Psoas muscle (tissue), 7 donors: ENCODE measurements at regions not wholly inside any gene's neighbourhood (a gene's known extent, or its start where the extent isn't known, plus 50 kb on each side); places are given as distances from the start of the nearest gene placed in this dataset.

Experiments used
- ATAC-seq, 4 donors: fragments of 200-7000 bp; cut with Tn5 transposase; one replicate each; pipeline ENCODE4 v1.9.1; 2020; ENCODE audit warnings: moderate library complexity in 3 of 4, mild to moderate bottlenecking in 2 of 4
- DNase-seq, 2 donors: peaks; one replicate each; pipeline ENCODE4 v3.0.0-alpha.2; 2020
- H3K27ac ChIP-seq: fragments of 200-600 bp; one replicate; pipeline ENCODE4 v1.8.0; 2022
- H3K27me3 ChIP-seq, 3 donors: fragments of 200-600 bp in 1 of 3; one replicate each; pipeline versions ENCODE4 v1.6.1 to v1.8.0; 2013 to 2022; ENCODE audit warnings: low read length in 2 of 3, mild to moderate bottlenecking in 2 of 3, moderate library complexity in 1 of 3; ENCODE audit not compliant: insufficient read depth in 3 of 3
- H3K36me3 ChIP-seq, 2 donors: fragments of 200-600 bp in 1 of 2; one replicate each; pipeline versions ENCODE4 v1.6.1 to v1.8.0; 2013 to 2022; ENCODE audit warnings: low read depth in 1 of 2, mild to moderate bottlenecking in 1 of 2, moderate library complexity in 1 of 2; ENCODE audit not compliant: insufficient read depth in 1 of 2
- H3K4me1 ChIP-seq: fragments of 200-600 bp; one replicate; pipeline ENCODE4 v1.8.0; 2022
- H3K4me3 ChIP-seq: fragments of 200-600 bp; one replicate; pipeline ENCODE4 v1.8.0; 2022; ENCODE audit warnings: mild to moderate bottlenecking
- H3K9me3 ChIP-seq: fragments of 200-600 bp; one replicate; pipeline ENCODE4 v1.8.0; 2022
- WGBS, 3 donors: extraction: QIAGEN DNeasy Blood & Tissue Kit; methylation state at CpG; one replicate each; pipeline versions ENCODE4 v1.1.6 to v1.1.7; 2013; 5-methylcytosine and 5-hydroxymethylcytosine counted together
- intact Hi-C, 2 donors: fragments of 100-400 bp; cut with DNase I; formaldehyde crosslinking; loops; one replicate each; pipeline versions ENCODE4 v1.11.0 to v1.14.2; 2022
- TF ChIP-seq, protein P1 (sequence below): fragments of 200-600 bp; IDR thresholded peaks from one replicate; pipeline ENCODE4 v1.8.0; 2022; ENCODE audit warnings: antibody characterized with exemption
- donor health status: healthy with polysubstance abuse.
- donor health status: DM: no; HTN: no; CAD: no; lungs with moderate emphysema.
- donor health status: Bipolar disorder and iron deficiency.
- donor health status: healthy.
- donor health status: DM: yes; HTN: yes; CAD: no.
- donor health status: DM: no; HTN: no; CAD: no.
- donor health status: DM: yes; HTN: yes; CAD: no.

- TF ChIP-seq, protein P1, sequence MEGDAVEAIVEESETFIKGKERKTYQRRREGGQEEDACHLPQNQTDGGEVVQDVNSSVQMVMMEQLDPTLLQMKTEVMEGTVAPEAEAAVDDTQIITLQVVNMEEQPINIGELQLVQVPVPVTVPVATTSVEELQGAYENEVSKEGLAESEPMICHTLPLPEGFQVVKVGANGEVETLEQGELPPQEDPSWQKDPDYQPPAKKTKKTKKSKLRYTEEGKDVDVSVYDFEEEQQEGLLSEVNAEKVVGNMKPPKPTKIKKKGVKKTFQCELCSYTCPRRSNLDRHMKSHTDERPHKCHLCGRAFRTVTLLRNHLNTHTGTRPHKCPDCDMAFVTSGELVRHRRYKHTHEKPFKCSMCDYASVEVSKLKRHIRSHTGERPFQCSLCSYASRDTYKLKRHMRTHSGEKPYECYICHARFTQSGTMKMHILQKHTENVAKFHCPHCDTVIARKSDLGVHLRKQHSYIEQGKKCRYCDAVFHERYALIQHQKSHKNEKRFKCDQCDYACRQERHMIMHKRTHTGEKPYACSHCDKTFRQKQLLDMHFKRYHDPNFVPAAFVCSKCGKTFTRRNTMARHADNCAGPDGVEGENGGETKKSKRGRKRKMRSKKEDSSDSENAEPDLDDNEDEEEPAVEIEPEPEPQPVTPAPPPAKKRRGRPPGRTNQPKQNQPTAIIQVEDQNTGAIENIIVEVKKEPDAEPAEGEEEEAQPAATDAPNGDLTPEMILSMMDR: no peak
- no peak for ATAC-seq
- H3K4me3 ChIP-seq: no peak overlapping the region
- peaks cover 2% of the 10 kb centered on the region for H3K9me3 ChIP-seq
- 95 to 98% (median 96%) methylated on average over 3 of the region's 3 CpGs for WGBS, 3 donors
- H3K27ac ChIP-seq: no peak overlapping the region
- intact Hi-C loops: loop anchor here in 1 of 2 donors (5.0 kb wide), 1 partner anchor 68 kb away; the partner anchor contains the start of gene ZCCHC2
- H3K27me3 ChIP-seq: no peaks in the 10 kb centered on the region
- no peak for DNase-seq
- H3K4me1 ChIP-seq: peaks cover 34% of the 10 kb centered on the region
- H3K36me3 ChIP-seq: no peaks in the 10 kb centered on the region
Observed at GRCh38 chr18:62453864-62454263, 69.0 kb upstream of the ZCCHC2 start.

DNA sequence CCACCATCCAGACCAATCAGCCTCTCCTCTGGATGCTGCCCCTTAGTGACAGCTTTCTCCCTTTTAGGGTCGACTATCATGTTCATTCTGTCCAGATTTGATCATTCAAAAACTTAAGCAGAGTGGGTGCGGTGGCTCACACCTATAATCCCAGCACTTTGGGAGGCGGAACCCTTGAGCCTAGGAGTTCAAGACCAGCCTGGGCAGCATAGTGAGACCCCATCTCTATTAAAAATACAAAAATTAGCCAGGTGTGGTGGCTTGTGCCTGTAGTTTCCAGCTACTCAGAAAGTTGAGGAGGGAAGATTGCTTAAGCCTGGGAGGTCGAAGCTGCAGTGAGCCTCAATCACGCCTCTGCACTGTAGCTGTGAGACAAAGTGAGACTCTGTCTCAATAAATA is 68.3 kb upstream of the ZCCHC2 start:
- Histone ChIP-seq H3K9me3 (no peaks in the 10 kb centered on the region), H3K27me3 (no peaks in the 10 kb centered on the region), H3K4me1 (peaks cover 41% of the 10 kb centered on the region), H3K4me3 (no peak overlapping the region), H3K36me3 (no peaks in the 10 kb centered on the region), H3K27ac (no peak overlapping the region)
- ATAC-seq (no peak), DNase-seq (no peak)
- WGBS, 3 donors: 90 to 96% (median 92%) methylated on average over 5 of the region's 5 CpGs
- intact Hi-C loops: loop anchor here in 1 of 2 donors (5.0 kb wide), 1 partner anchor 68 kb away; the partner anchor contains the start of gene ZCCHC2
- TF ChIP-seq, protein P1: no peak

DNA sequence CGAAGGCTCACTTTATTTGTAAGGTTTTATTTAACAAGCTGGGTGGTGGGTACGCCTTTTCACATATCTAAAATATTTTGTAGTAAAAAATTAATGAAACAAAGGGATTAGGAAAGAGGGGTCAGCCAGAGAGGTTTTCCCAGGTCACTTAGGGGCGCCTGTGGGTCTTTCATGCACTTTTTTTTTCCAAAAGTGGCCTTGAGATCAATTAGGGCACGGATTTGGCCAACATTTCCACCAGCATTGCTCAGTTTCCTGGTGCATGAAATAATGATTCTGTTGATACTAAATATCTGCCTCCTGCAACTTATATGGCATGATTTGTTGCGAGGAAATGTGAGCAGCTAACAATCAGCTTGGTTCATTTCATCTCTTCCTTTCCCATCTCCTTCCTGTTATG is 67.6 kb upstream of the ZCCHC2 start:
- ATAC-seq (no peak), DNase-seq (no peak)
- Histone ChIP-seq H3K27ac (no peak overlapping the region), H3K9me3 (no peaks in the 10 kb centered on the region), H3K27me3 (no peaks in the 10 kb centered on the region), H3K4me1 (peaks cover 42% of the 10 kb centered on the region), H3K36me3 (no peaks in the 10 kb centered on the region), H3K4me3 (no peak overlapping the region)
- 62 to 71% (median 70%) methylated on average over 5 of the region's 5 CpGs for WGBS, 3 donors
- intact Hi-C loops: loop anchor here in 1 of 2 donors (1.0 kb wide), 1 partner anchor 66 kb away; no protein-coding TSS in a partner anchor
- TF ChIP-seq, protein P1: no peak

DNA sequence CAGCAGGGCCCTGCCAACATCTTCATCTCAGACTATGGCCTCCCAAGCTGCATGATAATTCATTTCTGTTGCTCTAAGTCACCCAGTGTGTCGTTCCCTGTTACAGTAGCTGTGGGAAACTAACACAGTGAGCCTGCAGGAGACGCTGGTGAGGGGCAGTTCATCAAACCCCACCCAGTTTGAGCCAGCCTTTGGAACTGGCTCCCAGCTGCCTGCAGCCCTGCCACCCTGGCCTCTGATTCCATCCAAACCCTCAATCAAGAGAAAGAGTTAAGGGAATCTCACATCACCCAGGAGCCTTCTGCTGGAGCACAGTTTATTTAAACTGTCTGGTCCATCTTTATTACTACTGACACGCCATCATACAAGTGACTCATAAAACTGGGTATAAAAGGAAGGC is 64.9 kb upstream of the ZCCHC2 start:
- TF ChIP-seq, protein P1: no peak
- DNase-seq: no peak
- intact Hi-C loops: no loop called here
- Histone ChIP-seq H3K36me3 (no peaks in the 10 kb centered on the region), H3K27me3 (no peaks in the 10 kb centered on the region), H3K9me3 (no peaks in the 10 kb centered on the region), H3K27ac (no peak overlapping the region), H3K4me1 (peaks cover 16% of the 10 kb centered on the region), H3K4me3 (no peak overlapping the region)
- WGBS, 3 donors: 75 to 80% (median 76%) methylated on average over 3 of the region's 3 CpGs
- ATAC-seq: no peak

DNA sequence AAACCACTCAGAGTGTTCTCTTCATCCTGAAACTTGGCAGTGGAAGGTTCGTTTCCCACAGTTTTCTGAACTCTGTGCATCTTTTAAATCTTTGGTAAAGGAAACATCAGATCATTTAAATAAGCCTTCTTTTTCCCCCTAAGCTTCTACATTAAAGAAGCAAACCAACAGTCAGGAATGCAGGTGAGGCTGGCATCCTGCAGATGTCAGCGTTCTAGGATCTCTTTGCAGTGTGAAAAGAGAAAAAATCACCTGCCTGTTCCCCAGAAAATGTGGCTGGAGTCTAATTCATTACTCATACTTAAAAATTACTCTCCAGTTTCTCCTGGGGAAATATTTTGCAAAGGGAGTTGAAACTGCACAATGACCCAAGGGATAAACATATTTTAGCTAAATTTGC is 64.5 kb upstream of the ZCCHC2 start:
- H3K27ac ChIP-seq: peak overlapping the region; percentile 13
- TF ChIP-seq, protein P1: no peak
- H3K4me3 ChIP-seq: no peak overlapping the region
- no peaks in the 10 kb centered on the region for H3K27me3 ChIP-seq
- WGBS, 3 donors: 77 to 83% (median 81%) methylated on average over 2 of the region's 2 CpGs
- H3K9me3 ChIP-seq: no peaks in the 10 kb centered on the region
- H3K36me3 ChIP-seq: no peaks in the 10 kb centered on the region
- DNase-seq (no peak), ATAC-seq (no peak)
- H3K4me1 ChIP-seq: peaks cover 16% of the 10 kb centered on the region
- intact Hi-C loops: no loop called here
